ENCODE measurements at regions not wholly inside any gene's neighbourhood (a gene's known extent, or its start where the extent isn't known, plus 50 kb on each side); places are given as distances from the start of the nearest gene placed in this dataset.

GRCh38 chr13:54859827-54860226, 1831.2 kb downstream of the OLFM4 start:
- TF ChIP-seq, protein P1, sequence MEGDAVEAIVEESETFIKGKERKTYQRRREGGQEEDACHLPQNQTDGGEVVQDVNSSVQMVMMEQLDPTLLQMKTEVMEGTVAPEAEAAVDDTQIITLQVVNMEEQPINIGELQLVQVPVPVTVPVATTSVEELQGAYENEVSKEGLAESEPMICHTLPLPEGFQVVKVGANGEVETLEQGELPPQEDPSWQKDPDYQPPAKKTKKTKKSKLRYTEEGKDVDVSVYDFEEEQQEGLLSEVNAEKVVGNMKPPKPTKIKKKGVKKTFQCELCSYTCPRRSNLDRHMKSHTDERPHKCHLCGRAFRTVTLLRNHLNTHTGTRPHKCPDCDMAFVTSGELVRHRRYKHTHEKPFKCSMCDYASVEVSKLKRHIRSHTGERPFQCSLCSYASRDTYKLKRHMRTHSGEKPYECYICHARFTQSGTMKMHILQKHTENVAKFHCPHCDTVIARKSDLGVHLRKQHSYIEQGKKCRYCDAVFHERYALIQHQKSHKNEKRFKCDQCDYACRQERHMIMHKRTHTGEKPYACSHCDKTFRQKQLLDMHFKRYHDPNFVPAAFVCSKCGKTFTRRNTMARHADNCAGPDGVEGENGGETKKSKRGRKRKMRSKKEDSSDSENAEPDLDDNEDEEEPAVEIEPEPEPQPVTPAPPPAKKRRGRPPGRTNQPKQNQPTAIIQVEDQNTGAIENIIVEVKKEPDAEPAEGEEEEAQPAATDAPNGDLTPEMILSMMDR (IDR thresholded peaks at IDR 0.05; ENCODE audit: poor library complexity, severe bottlenecking), result no peak
- TF ChIP-seq EZH2 (IDR thresholded peaks at IDR 0.05; ENCODE audit: borderline replicate concordance, insufficient read depth, low read length, poor library complexity, severe bottlenecking) (no peak), POLR2AphosphoS5 (IDR thresholded peaks at IDR 0.05) (no peak), EP300 (conservative IDR thresholded peaks at IDR 0.05; ENCODE audit: poor library complexity, severe bottlenecking) (no peak)
- TF ChIP-seq, protein P2, sequence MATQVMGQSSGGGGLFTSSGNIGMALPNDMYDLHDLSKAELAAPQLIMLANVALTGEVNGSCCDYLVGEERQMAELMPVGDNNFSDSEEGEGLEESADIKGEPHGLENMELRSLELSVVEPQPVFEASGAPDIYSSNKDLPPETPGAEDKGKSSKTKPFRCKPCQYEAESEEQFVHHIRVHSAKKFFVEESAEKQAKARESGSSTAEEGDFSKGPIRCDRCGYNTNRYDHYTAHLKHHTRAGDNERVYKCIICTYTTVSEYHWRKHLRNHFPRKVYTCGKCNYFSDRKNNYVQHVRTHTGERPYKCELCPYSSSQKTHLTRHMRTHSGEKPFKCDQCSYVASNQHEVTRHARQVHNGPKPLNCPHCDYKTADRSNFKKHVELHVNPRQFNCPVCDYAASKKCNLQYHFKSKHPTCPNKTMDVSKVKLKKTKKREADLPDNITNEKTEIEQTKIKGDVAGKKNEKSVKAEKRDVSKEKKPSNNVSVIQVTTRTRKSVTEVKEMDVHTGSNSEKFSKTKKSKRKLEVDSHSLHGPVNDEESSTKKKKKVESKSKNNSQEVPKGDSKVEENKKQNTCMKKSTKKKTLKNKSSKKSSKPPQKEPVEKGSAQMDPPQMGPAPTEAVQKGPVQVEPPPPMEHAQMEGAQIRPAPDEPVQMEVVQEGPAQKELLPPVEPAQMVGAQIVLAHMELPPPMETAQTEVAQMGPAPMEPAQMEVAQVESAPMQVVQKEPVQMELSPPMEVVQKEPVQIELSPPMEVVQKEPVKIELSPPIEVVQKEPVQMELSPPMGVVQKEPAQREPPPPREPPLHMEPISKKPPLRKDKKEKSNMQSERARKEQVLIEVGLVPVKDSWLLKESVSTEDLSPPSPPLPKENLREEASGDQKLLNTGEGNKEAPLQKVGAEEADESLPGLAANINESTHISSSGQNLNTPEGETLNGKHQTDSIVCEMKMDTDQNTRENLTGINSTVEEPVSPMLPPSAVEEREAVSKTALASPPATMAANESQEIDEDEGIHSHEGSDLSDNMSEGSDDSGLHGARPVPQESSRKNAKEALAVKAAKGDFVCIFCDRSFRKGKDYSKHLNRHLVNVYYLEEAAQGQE (IDR thresholded peaks at IDR 0.05; ENCODE audit: borderline replicate concordance), result no peak
